NB4 (cell line): ENCODE measurements at regions not wholly inside any gene's neighbourhood (a gene's known extent, or its start where the extent isn't known, plus 50 kb on each side); places are given as distances from the start of the nearest gene placed in this dataset.

ENCODE experiments used
- MAX ChIP-seq: IDR thresholded peaks from 2 replicates; pipeline ENCODE4 v1.6.1; 2011; ENCODE audit warnings: low read depth, low read length
- MYC ChIP-seq: IDR thresholded peaks from 2 replicates; pipeline ENCODE4 v1.6.1; 2011; ENCODE audit warnings: low read depth, low read length
- POLR2A ChIP-seq: IDR thresholded peaks from 2 replicates; pipeline ENCODE4 v1.6.1; 2011; ENCODE audit warnings: mild to moderate bottlenecking; ENCODE audit not compliant: insufficient read length; ENCODE audit errors: extremely low read depth
- TF ChIP-seq, protein P1 (sequence below): IDR thresholded peaks from one replicate; pipeline ENCODE4 v1.5.1; 2012; ENCODE audit warnings: low read depth, low read length

- TF ChIP-seq, protein P1, sequence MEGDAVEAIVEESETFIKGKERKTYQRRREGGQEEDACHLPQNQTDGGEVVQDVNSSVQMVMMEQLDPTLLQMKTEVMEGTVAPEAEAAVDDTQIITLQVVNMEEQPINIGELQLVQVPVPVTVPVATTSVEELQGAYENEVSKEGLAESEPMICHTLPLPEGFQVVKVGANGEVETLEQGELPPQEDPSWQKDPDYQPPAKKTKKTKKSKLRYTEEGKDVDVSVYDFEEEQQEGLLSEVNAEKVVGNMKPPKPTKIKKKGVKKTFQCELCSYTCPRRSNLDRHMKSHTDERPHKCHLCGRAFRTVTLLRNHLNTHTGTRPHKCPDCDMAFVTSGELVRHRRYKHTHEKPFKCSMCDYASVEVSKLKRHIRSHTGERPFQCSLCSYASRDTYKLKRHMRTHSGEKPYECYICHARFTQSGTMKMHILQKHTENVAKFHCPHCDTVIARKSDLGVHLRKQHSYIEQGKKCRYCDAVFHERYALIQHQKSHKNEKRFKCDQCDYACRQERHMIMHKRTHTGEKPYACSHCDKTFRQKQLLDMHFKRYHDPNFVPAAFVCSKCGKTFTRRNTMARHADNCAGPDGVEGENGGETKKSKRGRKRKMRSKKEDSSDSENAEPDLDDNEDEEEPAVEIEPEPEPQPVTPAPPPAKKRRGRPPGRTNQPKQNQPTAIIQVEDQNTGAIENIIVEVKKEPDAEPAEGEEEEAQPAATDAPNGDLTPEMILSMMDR, result no peak
- TF ChIP-seq POLR2A (no peak), MAX (no peak), MYC (no peak)
Observed at GRCh38 chrX:17917945-17918577, 57.0 kb upstream of the RAI2 start.
